Hematopoietic multipotent progenitor cell treated with erythropoietin and hydrocortisone succinate and interleukin-3 and kit ligand, for 4 days (in vitro differentiated cells): ENCODE measurements at regions not wholly inside any gene's neighbourhood (a gene's known extent, or its start where the extent isn't known, plus 50 kb on each side); places are given as distances from the start of the nearest gene placed in this dataset.
A peak's percentile ranks its signal among the peaks of the same experiment; 100 is the strongest.

Experiments used
- DNase-seq: peaks from one replicate; pipeline ENCODE4 v3.0.0-alpha.2; 2015

- no peak for DNase-seq
Observed at GRCh38 chr6:90722648-90723047, 135.8 kb upstream of the MAP3K7 start.

DNA sequence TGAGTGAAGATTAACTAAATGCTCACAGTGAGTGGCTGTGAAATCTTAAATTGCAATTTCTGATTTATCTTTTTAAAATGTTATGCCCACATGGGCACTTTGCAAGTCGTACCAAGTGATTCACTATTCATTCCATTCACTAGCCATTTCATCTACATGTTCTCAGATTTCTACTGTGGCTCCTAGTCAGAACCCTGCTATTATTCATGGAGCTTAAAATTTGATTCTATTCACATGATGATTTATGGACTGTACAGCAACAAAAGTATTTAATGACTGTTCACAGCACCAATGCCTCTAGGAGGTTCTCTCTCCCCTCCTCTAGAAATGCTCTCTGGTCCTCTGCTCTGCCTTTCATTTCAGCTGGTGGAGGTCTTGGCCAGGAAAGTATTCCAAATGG is 133.5 kb upstream of the MAP3K7 start:
- no peak for DNase-seq

- DNase-seq = no peak
Observed at GRCh38 chr6:90719321-90720195, 132.7 kb upstream of the MAP3K7 start.

DNA sequence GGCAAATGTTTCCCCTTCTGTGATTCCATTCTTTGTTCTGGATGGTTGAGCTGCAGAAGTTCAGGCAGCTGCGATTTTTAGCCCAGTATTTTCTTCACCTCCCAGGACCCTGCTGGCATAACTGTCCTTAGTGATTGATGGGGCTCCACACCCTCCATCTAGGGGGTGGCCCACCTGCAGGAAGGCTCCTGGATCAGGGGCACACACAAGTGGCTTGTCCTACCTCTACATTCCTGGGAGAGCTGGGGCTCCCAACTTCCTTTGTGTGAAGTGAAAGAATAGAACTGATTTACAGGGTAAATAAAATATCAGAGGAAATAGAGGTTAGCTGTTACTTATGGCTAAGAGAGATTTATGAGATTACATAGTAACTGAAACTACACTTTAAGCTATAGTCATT is 129.5 kb upstream of the MAP3K7 start:
- no peak for DNase-seq

DNA sequence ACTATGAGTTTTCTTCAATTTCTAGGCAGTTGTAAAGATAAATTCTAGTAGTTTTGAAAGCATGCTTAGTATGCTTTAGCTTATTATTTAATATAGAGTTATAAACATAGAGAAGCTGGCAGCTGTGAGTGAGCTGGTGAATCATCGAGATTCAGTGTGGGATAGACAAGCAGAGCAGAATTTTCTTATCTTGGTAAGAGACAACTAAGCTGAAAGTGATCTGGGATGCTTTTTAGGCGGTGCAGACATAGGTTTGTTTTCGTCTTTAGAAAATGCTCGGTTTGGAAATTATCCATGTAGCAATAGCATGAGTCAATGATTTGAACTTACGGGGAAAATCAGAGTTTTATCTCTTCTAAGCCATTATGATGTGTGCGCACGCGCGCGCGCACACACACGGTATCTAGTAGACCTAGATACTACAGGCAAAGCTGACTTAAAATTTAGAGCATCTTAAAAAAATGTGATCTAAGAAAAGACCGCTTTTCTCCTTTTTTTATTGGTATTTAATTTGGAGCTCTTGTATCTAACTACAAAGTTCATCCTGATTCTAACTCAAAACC is 128.3 kb upstream of the MAP3K7 start:
- no peak for DNase-seq

- no peak for DNase-seq
Observed at GRCh38 chr6:90714319-90714718, 127.4 kb upstream of the MAP3K7 start.

DNA sequence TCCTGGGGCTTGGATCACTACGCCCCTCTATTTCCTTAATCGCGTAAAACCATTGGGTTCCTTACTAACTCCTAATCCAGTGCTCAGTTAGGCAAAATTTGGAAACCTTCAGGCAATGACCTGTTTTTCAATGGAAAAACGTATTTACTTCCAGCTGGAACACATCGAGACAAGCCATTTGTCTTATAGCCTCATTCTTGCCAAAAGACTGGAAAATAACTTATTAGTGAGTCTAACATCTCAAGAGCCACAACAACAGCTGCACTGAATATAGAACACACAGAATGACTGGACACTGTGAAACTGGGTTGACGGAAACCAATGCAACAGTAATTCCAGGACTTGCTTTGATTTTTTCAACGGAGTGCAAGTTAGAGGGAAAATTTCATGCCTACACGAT is 125.2 kb upstream of the MAP3K7 start:
- DNase-seq = no peak

DNA sequence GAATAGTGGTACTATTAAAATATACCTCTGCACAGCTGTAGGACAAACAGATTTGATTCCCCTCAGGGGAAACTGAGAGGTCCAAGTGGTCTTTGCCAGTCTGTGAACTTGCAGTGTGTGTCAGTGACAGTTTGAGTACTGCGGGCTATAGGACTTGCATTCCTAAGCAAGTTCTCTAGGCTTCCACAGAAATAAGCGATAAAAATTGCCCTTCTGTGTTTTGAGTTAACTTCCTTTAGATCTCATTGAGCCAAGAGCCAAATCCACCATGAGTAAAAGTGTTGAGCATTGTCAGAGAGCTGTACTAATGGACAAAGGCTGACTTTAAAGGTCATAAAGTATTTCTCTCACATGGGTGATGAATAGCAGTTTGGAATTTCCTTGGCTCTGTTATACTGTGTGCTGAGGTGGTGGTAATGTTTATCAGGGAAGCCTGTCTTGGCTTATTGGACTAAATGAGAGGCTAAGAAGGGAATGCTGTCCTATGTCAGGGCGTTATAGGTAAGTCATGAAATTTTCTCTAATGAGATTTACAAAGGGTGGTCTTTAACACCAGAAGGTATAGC is 122.6 kb upstream of the MAP3K7 start:
- no peak for DNase-seq

DNA sequence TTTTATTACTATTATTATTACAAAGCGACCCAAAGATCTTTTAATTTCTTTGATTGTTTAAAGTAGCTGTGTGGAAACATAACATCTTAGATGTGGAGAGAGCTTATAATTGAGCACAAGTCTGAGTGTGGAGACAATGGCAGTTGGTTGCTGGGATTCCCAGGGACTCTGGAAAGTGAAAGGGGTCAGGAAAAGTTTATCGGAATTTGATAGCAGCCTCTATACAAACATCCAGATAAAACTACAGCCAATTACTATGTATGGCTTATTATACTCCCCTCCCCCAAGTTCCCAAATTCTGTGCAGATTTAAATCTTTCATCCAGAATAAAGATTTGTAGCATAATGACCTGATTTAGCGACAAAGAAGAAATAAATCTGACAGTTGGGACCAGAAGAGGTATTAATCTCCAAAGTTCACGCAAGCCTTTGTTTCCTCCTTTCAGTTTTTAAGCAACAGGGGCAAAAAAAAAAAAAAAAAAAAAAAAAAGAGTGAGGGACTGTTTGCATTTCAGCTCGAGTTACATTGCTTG is 121.4 kb upstream of the MAP3K7 start:
- no peak for DNase-seq

GRCh38 chr6:90707246-90707645 is 120.4 kb upstream of the MAP3K7 start:
- DNase-seq = no peak

GRCh38 chr6:90703336-90703735 is 116.5 kb upstream of the MAP3K7 start:
- no peak for DNase-seq

- DNase-seq = no peak
Observed at GRCh38 chr6:90701926-90702325, 115.1 kb upstream of the MAP3K7 start.

GRCh38 chr6:90701146-90701781 is 114.4 kb upstream of the MAP3K7 start:
- DNase-seq = peak; percentile 27

DNA sequence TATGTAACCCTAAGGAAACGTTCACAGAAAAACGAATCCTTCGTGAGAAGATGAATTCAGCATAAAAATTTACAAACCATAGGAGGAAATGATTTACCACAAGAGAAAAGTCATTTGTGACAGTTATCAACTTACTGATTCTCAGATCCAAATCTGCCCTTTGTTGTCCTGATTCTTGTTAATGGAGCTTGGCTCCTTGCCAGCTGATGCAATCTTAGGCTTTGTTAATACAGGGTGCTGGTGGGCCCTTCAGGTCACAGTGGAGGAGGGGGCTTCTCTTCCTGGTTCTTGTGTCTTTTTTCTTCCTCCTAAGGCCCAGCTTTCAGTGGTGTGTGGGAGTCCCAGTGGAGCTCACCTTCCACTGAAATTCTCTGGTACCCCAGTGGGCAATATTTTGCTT is 108.4 kb upstream of the MAP3K7 start:
- DNase-seq = no peak

DNA sequence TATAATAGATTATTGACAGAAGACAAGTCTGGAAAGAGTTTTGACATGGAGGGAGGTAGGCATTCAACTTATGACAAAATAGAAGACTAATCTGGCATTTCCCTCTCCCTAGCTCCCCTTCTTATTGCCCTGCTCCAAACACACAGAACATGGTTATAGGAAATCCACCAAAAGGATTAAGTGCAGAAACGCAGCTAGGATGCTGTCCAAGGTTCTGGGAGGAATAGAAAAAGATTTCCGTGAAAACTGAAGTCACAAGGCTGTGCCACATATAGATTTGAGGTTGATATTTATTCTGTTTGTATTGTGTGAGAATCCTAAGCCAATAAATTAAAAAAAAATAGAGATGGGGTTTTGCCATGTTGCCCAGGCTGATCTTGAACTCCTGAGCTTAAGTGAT is 107.9 kb upstream of the MAP3K7 start:
- no peak for DNase-seq

DNA sequence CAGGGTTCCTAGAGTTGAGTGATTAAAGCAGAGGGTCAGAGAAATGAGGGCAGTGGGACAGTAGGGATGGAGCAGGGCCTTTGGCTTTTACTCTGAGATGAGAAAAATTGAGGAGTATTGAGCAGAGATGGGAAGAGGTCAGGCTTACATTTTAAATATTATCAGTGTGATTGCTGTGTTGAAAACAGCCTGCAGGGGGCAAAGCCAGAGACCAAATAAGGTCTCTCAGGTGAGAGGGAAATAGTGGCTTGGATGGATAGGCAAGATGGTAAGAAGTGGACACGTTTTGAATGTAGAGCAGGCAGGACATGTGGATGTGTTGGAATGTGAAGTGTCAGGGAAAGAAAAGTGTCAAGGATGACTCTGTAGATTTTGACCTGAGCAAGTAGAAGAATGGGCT is 105.0 kb upstream of the MAP3K7 start:
- no peak for DNase-seq

- DNase-seq = no peak
Observed at GRCh38 chr6:90689172-90689571, 102.3 kb upstream of the MAP3K7 start.

DNA sequence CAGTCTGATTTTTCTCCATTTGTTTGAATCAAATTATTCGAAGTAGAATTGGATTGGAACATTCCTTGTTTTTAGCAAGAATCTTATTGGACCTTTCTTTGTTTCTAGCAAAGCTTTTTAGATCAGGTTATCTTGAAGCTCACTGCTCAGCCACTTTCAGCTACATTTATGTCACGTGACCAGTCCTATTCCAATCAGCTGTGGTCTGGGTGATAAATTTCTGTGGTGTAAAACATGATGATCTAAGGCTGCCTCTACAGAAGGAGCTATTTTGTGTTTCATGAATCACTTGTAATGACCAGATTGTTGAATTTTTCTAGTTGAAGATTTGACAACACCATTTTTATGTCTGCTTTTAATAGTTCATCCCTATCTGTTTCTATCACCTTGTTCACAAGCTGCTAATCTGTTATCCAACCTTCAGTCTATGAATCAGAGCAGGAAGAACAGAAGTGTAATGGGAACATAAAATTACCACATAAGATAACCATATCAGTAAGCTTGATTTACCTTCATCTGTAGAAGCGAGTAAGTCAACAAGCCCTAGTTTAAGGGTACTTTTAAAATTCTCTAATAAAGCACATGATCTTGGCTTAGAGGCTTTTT is 101.0 kb upstream of the MAP3K7 start:
- DNase-seq = no peak

GRCh38 chr6:90681863-90682262 is 95.0 kb upstream of the MAP3K7 start:
- no peak for DNase-seq

DNA sequence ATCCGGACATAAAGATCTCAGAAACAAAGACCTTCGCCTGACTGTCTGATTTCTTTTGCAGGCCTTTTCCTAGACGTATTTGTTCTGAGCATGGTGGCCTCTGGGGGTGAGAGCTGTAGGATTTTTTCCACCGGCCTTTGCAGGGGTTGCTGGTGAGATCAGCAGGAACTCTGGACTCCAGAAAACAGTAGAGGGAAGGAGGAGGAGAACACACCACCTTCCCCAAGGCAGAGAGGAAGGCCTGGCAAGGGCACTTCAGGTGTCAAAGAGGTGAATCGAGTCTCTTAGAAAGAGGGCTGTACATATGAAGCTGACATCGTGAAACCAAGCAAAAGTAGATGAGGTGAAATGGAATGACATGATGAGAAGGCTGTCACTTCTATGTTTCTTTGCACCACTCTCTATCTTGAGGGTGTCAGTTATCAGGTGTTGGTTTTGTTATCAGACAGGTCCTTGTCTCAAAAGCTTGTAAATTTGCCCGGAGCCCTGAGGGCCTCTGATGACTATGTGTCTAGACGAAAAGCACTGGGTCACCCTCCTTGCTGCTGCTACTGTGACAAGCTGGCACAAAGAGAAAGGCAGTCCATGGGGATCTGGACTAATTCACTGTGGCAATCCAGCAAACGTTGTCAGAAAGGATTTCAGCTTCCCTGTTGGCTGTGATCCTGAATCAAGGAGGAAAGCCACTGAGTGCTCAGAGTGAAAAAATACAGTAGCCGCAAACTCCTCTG is 91.3 kb upstream of the MAP3K7 start:
- DNase-seq = no peak

GRCh38 chr6:90677440-90677839 is 90.6 kb upstream of the MAP3K7 start:
- no peak for DNase-seq

GRCh38 chr6:90676516-90677300 is 89.8 kb upstream of the MAP3K7 start:
- DNase-seq = no peak
